DND-41 (cell line): ENCODE measurements at regions not wholly inside any gene's neighbourhood (a gene's known extent, or its start where the extent isn't known, plus 50 kb on each side); places are given as distances from the start of the nearest gene placed in this dataset.

Experiments
- ATAC-seq: fragments of 200-7000 bp; cut with Tn5 transposase; 3 replicates; pipeline ENCODE4 v1.9.1; 2021; ENCODE audit warnings: low read depth; ENCODE audit not compliant: insufficient read depth
- DNase-seq: peaks from one replicate; pipeline ENCODE4 v3.0.0-alpha.2; 2020
- H2AFZ ChIP-seq: 2 replicates; pipeline ENCODE4 v1.6.0; 2012; ENCODE audit warnings: low read depth, low read length
- H3K27ac ChIP-seq: 2 replicates; pipeline ENCODE4 v1.5.1; 2012; ENCODE audit warnings: low read length, inconsistent platforms
- H3K27me3 ChIP-seq: fragments of 200-600 bp; sonication (generic); 2 replicates; pipeline ENCODE4 v1.6.0; 2012; ENCODE audit warnings: low read length, mild to moderate bottlenecking, inconsistent platforms; ENCODE audit not compliant: insufficient read depth, poor library complexity
- H3K36me3 ChIP-seq: 2 replicates; pipeline ENCODE4 v1.5.1; 2012; ENCODE audit warnings: low read length, inconsistent platforms; ENCODE audit not compliant: insufficient read depth
- H3K4me1 ChIP-seq: 2 replicates; pipeline ENCODE4 v1.5.1; 2012; ENCODE audit warnings: mild to moderate bottlenecking, low read length; ENCODE audit not compliant: insufficient read depth
- H3K4me2 ChIP-seq: 2 replicates; pipeline ENCODE4 v1.6.0; 2012; ENCODE audit warnings: mild to moderate bottlenecking, moderate library complexity, low read length, inconsistent platforms; ENCODE audit not compliant: insufficient read depth
- H3K4me3 ChIP-seq, 2 experiments: fragments of 200-600 bp in 1 of 2; shearing (Covaris generic) in 1 of 2; 2 replicates each; pipeline ENCODE4 v1.5.1; 2012 to 2016; ENCODE audit warnings: inconsistent platforms in 2 of 2, low read length in 2 of 2, mild to moderate bottlenecking in 2 of 2, low read depth in 1 of 2, moderate library complexity in 1 of 2
- H3K79me2 ChIP-seq: 2 replicates; pipeline ENCODE4 v1.6.0; 2012; ENCODE audit warnings: low read length, inconsistent platforms; ENCODE audit not compliant: insufficient read depth
- H3K9ac ChIP-seq: 2 replicates; pipeline ENCODE4 v1.6.0; 2012; ENCODE audit warnings: low read depth, mild to moderate bottlenecking, inconsistent platforms, low read length, moderate library complexity
- H3K9me3 ChIP-seq: 2 replicates; pipeline ENCODE4 v1.5.1; 2012; ENCODE audit warnings: low read length, moderate library complexity, mild to moderate bottlenecking, inconsistent platforms; ENCODE audit not compliant: insufficient read depth, severe bottlenecking
- H4K20me1 ChIP-seq: 2 replicates; pipeline ENCODE4 v1.6.0; 2012; ENCODE audit warnings: low read length; ENCODE audit not compliant: insufficient read depth
- EZH2 ChIP-seq: IDR thresholded peaks from 3 replicates; pipeline ENCODE4 v1.6.1; 2012; ENCODE audit warnings: borderline replicate concordance, low read depth, mild to moderate bottlenecking, moderate library complexity, low read length, inconsistent platforms; ENCODE audit not compliant: severe bottlenecking
- TF ChIP-seq, protein P1 (sequence below): IDR thresholded peaks from 2 replicates; pipeline ENCODE4 v1.5.1; 2012; ENCODE audit warnings: borderline replicate concordance, low read length, moderate library complexity, mild to moderate bottlenecking; ENCODE audit not compliant: poor library complexity, severe bottlenecking; ENCODE audit errors: extremely low read depth

DNA sequence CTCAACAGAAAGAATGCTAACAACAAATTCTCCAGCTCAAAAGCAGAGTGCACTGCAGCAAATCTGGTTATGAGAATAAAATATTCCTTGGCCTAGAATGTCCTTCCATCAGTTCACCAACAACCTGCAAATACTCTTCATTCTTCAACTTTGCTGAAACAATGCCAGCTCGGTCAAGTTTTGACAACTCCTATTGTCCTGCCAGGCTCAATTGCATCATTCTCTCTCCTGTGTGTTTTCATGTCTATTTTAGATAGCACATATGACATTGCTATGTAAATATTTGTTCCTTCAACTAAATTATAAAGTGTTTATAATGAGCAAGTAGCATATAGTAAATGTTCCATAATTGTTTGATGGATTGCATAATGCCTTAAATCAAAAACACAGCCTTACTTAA is 463.8 kb downstream of the TLE1 start:
- Histone ChIP-seq H3K27me3 (no peaks in the 10 kb centered on the region), H4K20me1 (no peaks in the 10 kb centered on the region), H3K79me2 (no peaks in the 10 kb centered on the region), H2AFZ (no peak overlapping the region), H3K4me1 (peaks cover 19% of the 10 kb centered on the region), H3K4me2 (no peak overlapping the region), H3K36me3 (no peaks in the 10 kb centered on the region), H3K4me3 (no peak overlapping the region), H3K9ac (no peak overlapping the region), H3K27ac (no peak overlapping the region), H3K9me3 (no peaks in the 10 kb centered on the region)
- TF ChIP-seq, protein P1, sequence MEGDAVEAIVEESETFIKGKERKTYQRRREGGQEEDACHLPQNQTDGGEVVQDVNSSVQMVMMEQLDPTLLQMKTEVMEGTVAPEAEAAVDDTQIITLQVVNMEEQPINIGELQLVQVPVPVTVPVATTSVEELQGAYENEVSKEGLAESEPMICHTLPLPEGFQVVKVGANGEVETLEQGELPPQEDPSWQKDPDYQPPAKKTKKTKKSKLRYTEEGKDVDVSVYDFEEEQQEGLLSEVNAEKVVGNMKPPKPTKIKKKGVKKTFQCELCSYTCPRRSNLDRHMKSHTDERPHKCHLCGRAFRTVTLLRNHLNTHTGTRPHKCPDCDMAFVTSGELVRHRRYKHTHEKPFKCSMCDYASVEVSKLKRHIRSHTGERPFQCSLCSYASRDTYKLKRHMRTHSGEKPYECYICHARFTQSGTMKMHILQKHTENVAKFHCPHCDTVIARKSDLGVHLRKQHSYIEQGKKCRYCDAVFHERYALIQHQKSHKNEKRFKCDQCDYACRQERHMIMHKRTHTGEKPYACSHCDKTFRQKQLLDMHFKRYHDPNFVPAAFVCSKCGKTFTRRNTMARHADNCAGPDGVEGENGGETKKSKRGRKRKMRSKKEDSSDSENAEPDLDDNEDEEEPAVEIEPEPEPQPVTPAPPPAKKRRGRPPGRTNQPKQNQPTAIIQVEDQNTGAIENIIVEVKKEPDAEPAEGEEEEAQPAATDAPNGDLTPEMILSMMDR = no peak
- TF ChIP-seq EZH2 = no peak
- ATAC-seq = no peak
- no peak for DNase-seq

DNA sequence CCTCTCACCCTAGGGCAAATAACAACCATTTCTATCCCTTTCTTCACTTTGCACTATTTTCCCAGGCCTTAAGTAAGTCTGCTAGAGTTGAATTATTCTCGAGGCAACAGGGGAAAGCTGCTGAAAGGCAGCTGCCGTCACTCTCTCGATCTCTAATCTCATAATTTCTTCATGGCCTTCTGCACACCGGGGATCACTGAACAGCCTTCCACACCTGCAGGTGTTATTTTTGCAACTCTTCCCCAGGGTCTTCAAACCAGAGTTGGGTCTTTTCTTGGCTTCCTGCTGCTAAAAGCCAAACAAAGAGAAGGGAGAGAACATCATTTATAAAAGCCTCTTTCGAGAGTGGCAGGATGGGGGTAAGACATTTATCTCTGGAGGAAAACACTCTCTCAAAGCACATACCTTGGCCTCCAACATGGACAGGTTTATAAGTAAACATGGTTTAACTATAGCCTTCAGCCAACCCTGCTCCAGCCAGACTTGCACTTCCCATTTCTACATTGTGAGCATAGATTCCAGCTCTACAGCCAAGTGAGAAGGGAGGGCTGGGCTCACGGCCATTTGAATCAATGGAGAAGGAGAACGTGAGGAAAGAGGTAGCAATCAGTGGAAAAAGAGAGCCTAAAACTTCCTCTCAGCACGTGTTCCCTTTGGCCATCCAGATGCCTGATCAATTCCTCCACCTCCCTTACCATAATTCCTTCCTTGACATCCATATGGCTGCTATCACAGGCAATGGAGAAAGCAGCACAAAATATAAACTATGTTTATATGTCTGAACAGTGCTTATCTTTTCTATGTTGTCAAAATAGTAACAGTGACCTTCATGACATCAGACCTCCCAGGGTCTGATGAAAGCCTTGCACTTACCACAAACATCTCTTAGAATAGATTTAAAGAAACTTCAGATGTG is 464.9 kb downstream of the TLE1 start:
- Histone ChIP-seq H3K36me3 (no peaks in the 10 kb centered on the region), H3K4me3 (no peak overlapping the region), H3K27ac (peak overlapping the region; percentile 62), H3K4me2 (peak overlapping the region; percentile 41; the same call in 1 of the 2 replicates), H3K79me2 (no peaks in the 10 kb centered on the region), H3K27me3 (no peaks in the 10 kb centered on the region), H4K20me1 (no peaks in the 10 kb centered on the region), H2AFZ (peak overlapping the region; percentile 46; the same call in 1 of the 2 replicates), H3K9me3 (no peaks in the 10 kb centered on the region), H3K4me1 (peaks cover 19% of the 10 kb centered on the region), H3K9ac (peak overlapping the region; percentile 12; the same call in 1 of the 2 replicates)
- ATAC-seq = peak; percentile 72
- DNase-seq = peak; percentile 27
- TF ChIP-seq, protein P1 = no peak
- no peak for TF ChIP-seq EZH2

DNA sequence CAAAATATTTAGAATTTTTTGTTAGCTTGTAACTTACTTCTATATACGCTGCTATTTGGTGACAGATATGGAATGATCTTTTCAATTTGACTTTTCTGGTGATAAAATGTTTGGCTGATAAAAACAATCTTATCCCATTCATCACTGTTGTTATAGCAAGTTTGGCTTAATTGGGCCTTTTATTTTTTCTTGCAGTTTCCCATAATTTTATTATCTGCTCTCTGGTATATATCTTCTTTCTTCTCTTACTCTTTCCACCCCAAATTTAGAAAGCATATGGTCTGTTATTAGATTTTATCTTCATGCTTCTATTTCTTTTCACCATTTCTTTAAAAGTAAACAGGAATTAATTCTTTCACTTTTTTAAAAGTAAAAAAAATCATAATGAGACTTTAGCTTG is 474.4 kb downstream of the TLE1 start:
- H3K9ac ChIP-seq = no peak overlapping the region
- H3K36me3 ChIP-seq = no peaks in the 10 kb centered on the region
- no peaks in the 10 kb centered on the region for H3K27me3 ChIP-seq
- no peak overlapping the region for H3K4me3 ChIP-seq
- H3K9me3 ChIP-seq = peaks cover 3% of the 10 kb centered on the region
- DNase-seq = no peak
- no peak overlapping the region for H3K27ac ChIP-seq
- no peak for TF ChIP-seq EZH2
- TF ChIP-seq, protein P1 = no peak
- no peaks in the 10 kb centered on the region for H3K79me2 ChIP-seq
- no peak overlapping the region for H3K4me2 ChIP-seq
- no peak for ATAC-seq
- no peaks in the 10 kb centered on the region for H4K20me1 ChIP-seq
- no peak overlapping the region for H2AFZ ChIP-seq
- no peaks in the 10 kb centered on the region for H3K4me1 ChIP-seq
